Muscle layer of duodenum (tissue), 2 donors: ENCODE measurements at regions not wholly inside any gene's neighbourhood (a gene's known extent, or its start where the extent isn't known, plus 50 kb on each side); places are given as distances from the start of the nearest gene placed in this dataset.

Experiments used
- H3K27ac ChIP-seq: one replicate; pipeline ENCODE4 v1.7.0; 2013; ENCODE audit warnings: mild to moderate bottlenecking, low read length
- H3K27me3 ChIP-seq: one replicate; pipeline ENCODE4 v1.7.0; 2013; ENCODE audit warnings: low read depth, mild to moderate bottlenecking, control low read depth, low read length
- H3K36me3 ChIP-seq, 2 donors: one replicate each; pipeline ENCODE4 v1.7.0; 2013; ENCODE audit warnings: low read length in 2 of 2, control low read depth in 1 of 2, mild to moderate bottlenecking in 1 of 2; ENCODE audit not compliant: insufficient read depth in 2 of 2, control insufficient read depth in 1 of 2
- H3K4me1 ChIP-seq, 2 donors: one replicate each; pipeline ENCODE4 v1.7.0; 2013; ENCODE audit warnings: low read length in 2 of 2, mild to moderate bottlenecking in 2 of 2, control low read depth in 1 of 2, moderate library complexity in 1 of 2; ENCODE audit not compliant: insufficient read depth in 2 of 2, control insufficient read depth in 1 of 2
- H3K4me3 ChIP-seq, 2 donors: one replicate each; pipeline ENCODE4 v1.7.0; 2013; ENCODE audit warnings: low read length in 2 of 2, low read depth in 1 of 2, mild to moderate bottlenecking in 1 of 2
- H3K9me3 ChIP-seq, 2 donors: one replicate each; pipeline ENCODE4 v1.7.0; 2013; ENCODE audit warnings: low read length in 2 of 2, control low read depth in 1 of 2, mild to moderate bottlenecking in 1 of 2; ENCODE audit not compliant: control insufficient read depth in 1 of 2
- donor health status: healthy.

DNA sequence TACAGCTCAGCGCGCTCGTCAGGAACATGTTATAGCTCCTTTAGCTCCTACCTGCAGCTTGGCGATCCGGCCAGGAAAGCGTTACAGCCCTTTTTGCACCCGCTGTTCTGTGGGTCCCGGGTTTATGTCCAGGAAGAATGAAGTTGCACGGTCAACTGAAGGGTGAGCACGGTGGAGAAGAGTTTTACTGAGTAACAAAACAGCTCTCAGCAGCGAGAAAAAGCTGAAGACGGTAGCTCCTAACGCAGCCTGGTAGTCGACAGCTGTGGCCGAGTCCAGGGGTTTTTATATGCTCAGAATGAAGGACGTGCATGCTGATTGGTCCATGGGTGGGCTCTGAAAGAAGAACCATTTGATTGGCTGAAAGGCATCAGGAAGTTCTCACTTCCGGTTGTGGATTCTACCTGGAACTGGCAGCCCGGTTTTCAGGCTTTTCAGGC is 1830.1 kb upstream of the NUDT12 start:
- Histone ChIP-seq H3K4me1 (no peaks in the 10 kb centered on the region), H3K27ac (no peak overlapping the region), H3K9me3 (peaks cover 0 to 2% of the 10 kb centered on the region in 2 donors), H3K27me3 (no peaks in the 10 kb centered on the region), H3K4me3 (no peak overlapping the region), H3K36me3 (no peaks in the 10 kb centered on the region)

DNA sequence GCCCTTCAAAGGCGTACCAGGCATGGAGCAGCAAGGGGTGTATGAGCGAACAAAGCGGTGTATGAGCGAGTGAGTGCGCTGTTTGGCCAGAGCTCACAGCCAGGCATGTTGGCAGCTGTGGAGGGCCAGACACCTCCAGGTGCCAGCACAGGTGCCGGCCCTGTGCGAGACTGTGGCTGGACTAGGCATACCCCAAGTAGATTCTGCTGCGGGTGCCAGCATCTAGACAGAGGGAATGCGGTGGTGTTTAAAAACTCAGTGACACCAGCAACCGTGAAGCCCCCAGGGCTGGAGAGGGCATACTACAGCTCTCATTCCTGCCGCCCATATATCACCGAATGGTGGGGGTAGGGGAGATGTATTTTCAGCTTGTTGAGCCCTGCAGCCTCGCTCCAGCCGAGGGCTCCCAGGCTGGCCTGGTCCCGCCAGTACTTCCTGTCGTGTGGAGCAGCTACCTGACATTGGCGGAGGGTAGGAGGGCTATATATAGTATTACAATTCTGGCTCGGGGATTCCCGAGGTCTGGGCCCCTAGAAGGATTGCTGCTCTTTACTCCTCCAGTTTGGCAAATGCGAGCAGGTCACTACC is 1829.6 kb upstream of the NUDT12 start:
- no peak overlapping the region for H3K27ac ChIP-seq
- H3K36me3 ChIP-seq = no peaks in the 10 kb centered on the region

DNA sequence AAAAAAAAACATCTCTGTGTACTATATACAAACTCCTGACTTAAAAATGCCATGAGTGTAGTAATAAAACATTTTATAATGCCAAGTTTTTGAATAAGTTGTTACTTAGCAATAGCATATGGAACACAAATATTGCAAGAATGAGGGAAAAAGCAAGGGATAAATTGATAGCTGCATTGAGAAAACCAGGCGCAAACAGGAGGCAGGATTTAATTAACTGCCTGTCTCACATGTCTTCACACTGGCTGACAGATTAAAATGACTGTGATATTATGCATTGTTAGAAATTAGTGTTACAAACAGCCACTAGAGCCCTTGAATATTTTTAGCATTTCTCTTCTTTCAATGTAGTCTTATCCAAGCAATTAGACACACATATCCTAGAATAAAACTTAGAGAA is 1817.5 kb upstream of the NUDT12 start:
- Histone ChIP-seq H3K27me3 (no peaks in the 10 kb centered on the region), H3K36me3 (no peaks in the 10 kb centered on the region), H3K9me3 (no peaks in the 10 kb centered on the region), H3K27ac (no peak overlapping the region), H3K4me3 (no peak overlapping the region), H3K4me1 (no peaks in the 10 kb centered on the region)

More for the DNA sequence above, 1829.6 kb upstream of the NUDT12 start:
- Histone ChIP-seq H3K4me3 (no peak overlapping the region), H3K4me1 (no peaks in the 10 kb centered on the region), H3K9me3 (peaks cover 0 to 2% of the 10 kb centered on the region in 2 donors), H3K27me3 (no peaks in the 10 kb centered on the region)

DNA sequence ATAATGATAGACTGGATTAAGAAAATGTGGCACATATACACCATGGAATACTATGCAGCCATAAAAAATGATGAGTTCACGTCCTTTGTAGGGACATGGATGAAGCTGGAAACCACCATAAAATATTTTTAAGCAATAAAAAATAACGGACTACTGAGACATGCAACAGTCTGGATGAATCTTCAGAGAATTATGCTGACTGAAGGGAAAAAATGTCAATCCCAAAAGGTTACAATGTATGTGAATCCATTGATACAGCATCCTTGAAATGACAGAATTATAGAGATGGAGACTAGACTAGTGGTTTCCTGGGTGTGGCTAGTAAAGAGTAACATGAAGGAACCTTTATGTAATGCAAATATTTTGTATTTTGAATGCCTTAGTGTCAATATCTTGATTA is 1808.6 kb upstream of the NUDT12 start:
- Histone ChIP-seq H3K4me3 (no peak overlapping the region), H3K27ac (no peak overlapping the region), H3K4me1 (no peaks in the 10 kb centered on the region), H3K36me3 (no peaks in the 10 kb centered on the region), H3K9me3 (no peaks in the 10 kb centered on the region), H3K27me3 (no peaks in the 10 kb centered on the region)

DNA sequence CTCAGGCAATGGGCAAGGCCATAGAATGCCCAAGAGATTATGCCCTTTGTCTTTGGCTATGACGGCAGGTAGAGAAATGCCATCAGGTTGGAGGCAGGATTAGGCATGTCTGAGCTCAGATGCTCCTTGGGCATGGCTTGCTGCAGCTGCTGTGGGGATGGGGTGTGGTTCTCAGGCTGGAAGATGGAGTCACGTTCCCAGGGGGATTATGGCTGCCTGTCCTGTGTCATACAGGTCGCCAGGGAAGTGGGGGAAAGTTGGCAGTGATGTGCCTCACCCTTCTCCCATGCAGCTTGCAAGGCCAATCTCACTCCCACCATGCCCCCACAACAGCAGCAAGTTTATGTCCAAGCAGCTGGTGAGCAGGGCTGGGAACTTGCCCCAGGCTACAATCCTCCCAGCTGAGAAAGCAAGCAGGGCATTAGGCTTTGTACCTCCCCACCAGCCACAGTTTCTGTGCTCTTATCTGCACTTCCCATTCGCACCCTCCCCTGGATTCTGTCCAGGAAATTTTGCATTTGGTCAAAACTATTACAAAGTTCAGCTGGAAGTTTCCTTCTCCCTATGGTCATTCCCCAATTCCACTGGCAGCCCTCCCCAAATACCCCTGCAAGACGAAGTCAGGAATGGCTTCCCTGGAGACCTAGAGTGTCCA is 1788.0 kb upstream of the NUDT12 start:
- Histone ChIP-seq H3K36me3 (no peaks in the 10 kb centered on the region), H3K27me3 (no peaks in the 10 kb centered on the region), H3K4me1 (no peaks in the 10 kb centered on the region), H3K4me3 (no peak overlapping the region), H3K9me3 (no peaks in the 10 kb centered on the region), H3K27ac (no peak overlapping the region)

DNA sequence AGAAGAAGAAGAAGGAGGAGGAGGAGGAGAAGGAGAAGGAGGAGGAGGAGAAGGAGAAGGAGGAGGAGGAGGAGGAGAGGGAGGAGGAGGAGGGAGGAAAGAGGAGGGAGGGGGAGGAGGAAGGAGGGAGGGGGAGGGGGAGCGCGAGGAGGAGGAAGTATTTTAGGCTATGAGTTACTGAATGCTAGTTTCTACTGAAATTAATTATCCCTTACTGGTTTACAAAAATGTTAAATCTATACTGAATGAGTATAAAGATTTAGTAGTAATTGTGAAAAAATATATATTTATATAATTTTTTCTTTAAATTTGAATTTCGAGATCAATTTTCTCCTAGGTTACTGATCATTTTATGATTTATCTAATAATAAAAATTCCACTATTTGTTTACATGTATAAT is 1769.0 kb upstream of the NUDT12 start:
- no peak overlapping the region for H3K27ac ChIP-seq
- H3K9me3 ChIP-seq = no peaks in the 10 kb centered on the region
- no peaks in the 10 kb centered on the region for H3K4me1 ChIP-seq
- H3K27me3 ChIP-seq = no peaks in the 10 kb centered on the region
- no peak overlapping the region for H3K4me3 ChIP-seq
- H3K36me3 ChIP-seq = no peaks in the 10 kb centered on the region

DNA sequence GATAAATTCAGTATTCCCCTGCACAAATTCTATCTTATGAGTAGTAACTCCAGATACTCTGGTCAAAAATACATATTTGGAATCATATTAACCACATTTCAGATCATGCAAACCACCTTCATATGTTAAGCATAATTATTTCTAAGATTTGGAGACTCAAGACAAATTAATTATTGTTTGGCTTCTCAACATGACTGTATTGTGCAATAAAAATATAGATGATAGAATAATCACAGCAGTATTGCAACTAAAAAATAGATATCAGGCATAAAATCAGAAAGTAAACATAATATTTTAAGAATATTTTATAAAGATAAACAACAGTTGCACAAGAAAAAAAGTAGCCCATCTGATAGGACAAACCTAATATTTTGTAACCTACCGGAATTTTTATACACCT is 1767.6 kb upstream of the NUDT12 start:
- Histone ChIP-seq H3K36me3 (no peaks in the 10 kb centered on the region), H3K9me3 (no peaks in the 10 kb centered on the region), H3K4me1 (no peaks in the 10 kb centered on the region), H3K27ac (no peak overlapping the region), H3K27me3 (no peaks in the 10 kb centered on the region), H3K4me3 (no peak overlapping the region)

DNA sequence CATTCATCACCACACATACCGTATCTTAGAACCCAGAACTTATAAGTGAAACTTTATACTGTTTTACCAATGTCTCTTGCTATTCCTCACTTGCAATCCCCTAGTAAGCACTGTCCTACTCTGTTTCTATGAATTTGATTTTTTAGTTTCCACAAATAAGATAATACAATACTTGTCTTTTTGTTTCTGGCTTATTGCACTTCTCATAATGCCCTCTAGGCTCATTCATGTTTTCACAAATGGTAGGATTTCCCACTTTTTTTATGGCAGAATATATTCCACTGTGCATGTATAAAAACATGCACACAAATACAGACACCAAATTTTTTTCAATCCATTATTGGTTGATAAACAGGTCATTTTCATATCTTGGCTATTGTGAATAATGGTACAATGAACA is 1742.3 kb upstream of the NUDT12 start:
- no peaks in the 10 kb centered on the region for H3K27me3 ChIP-seq
- H3K4me3 ChIP-seq = no peak overlapping the region
- no peaks in the 10 kb centered on the region for H3K4me1 ChIP-seq
- H3K36me3 ChIP-seq = no peaks in the 10 kb centered on the region
- no peak overlapping the region for H3K27ac ChIP-seq
- peaks cover 0 to 4% of the 10 kb centered on the region in 2 donors for H3K9me3 ChIP-seq

DNA sequence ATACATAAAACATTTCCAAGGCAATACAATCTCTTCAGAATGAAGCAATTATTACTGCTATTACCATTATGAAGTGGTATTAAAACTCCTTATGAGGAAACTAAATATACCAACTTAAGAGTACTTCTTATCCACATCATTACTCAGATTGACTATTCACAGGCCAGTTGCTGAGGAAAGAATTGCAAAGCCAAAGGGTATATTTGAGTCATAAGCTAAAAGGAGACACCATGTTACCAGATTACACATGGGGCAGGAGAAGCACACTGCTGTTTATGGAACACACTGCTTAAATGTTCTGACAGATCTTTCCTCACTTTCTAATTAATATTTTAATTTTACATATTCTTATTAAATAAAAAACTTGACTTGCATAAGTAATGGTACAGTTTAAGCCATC is 1726.4 kb upstream of the NUDT12 start:
- no peak overlapping the region for H3K27ac ChIP-seq

DNA sequence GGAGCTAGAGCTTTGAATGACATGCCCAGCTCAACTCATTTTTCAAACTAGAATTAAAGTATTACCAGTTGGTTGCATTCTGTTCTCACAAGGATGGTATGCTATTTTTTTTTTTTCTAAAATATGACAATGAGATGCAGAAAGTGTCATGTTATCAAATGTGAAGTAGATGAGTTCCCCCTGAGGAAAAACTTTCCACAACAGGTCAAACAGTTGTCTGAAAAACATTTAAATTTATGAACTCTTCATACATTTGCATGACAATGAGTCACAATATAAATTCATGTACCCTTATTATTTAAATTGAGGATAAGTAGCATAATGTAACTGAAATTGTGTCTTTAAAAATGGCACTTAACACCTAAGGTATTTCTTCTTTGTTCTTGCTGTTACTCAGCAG is 1720.5 kb upstream of the NUDT12 start:
- Histone ChIP-seq H3K4me1 (no peaks in the 10 kb centered on the region), H3K27ac (no peak overlapping the region), H3K36me3 (no peaks in the 10 kb centered on the region), H3K27me3 (no peaks in the 10 kb centered on the region), H3K4me3 (no peak overlapping the region), H3K9me3 (no peaks in the 10 kb centered on the region)

More for the DNA sequence above, 1726.4 kb upstream of the NUDT12 start:
- Histone ChIP-seq H3K27me3 (no peaks in the 10 kb centered on the region), H3K4me1 (no peaks in the 10 kb centered on the region), H3K9me3 (no peaks in the 10 kb centered on the region), H3K36me3 (no peaks in the 10 kb centered on the region), H3K4me3 (no peak overlapping the region)

DNA sequence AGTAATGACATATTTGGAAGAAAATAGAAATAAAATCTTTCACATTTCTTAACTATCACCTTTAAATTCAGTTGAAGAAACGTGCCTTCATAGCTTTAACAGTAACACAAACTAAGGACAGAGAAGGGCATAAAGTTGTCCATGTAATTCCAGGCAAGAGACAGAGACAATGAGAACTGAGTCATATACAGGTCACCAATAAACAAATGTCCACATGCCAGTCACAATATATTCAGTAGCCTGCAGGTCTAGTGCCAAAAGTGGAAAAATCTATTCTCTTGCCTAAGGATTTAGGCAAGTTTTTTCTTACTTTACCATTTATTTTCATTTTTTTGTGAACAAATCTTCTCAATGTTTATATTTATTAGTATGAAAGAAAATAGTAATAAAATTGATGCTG is 1711.5 kb upstream of the NUDT12 start:
- H3K4me3 ChIP-seq = no peak overlapping the region
- no peaks in the 10 kb centered on the region for H3K9me3 ChIP-seq
- no peaks in the 10 kb centered on the region for H3K4me1 ChIP-seq
- H3K27me3 ChIP-seq = no peaks in the 10 kb centered on the region
- H3K27ac ChIP-seq = no peak overlapping the region
- no peaks in the 10 kb centered on the region for H3K36me3 ChIP-seq

DNA sequence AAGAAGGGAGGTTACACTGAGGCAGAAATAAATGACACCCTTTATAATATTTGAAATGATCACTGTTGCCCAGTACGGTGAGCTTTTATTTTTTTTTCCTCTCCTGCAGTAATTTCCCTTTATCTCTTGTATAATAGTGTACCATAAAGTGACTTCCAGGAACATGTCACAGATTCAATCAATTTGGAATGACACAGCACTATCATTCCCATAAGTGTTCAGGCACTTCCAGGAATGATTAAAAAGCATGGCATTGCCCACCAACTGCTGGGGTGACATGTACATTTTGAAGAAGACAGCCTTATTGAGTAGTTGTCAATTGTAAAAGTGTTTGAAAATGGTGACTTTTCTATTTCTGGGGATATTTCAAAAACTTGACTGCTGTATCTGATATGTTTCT is 1700.9 kb upstream of the NUDT12 start:
- H3K4me1 ChIP-seq = no peaks in the 10 kb centered on the region
- H3K27me3 ChIP-seq = no peaks in the 10 kb centered on the region
- H3K36me3 ChIP-seq = no peaks in the 10 kb centered on the region

More for the DNA sequence above, 1700.9 kb upstream of the NUDT12 start:
- H3K9me3 ChIP-seq = no peaks in the 10 kb centered on the region
- no peak overlapping the region for H3K4me3 ChIP-seq
- H3K27ac ChIP-seq = no peak overlapping the region
